SK-N-SH (cell line): ENCODE measurements at regions not wholly inside any gene's neighbourhood (a gene's known extent, or its start where the extent isn't known, plus 50 kb on each side); places are given as distances from the start of the nearest gene placed in this dataset.

Experiments
- CTCF ChIA-PET: fragments of 300-600, 350-600 bp; formaldehyde crosslinking; extraction: SDS; loops from one replicate; lab custom pipeline; 2021; lab: Yijun Ruan, JAX
- POLR2A ChIA-PET: fragments of 350-600 bp; sonication (Branson Sonifier 250); formaldehyde crosslinking; extraction: SDS; loops from one replicate; lab custom pipeline; 2020; ENCODE audit warnings: antibody characterized with exemption, inconsistent platforms; lab: Yijun Ruan, JAX
- DNase-seq: peaks from one replicate; pipeline ENCODE4 v3.0.0; 2012
- H2AFZ ChIP-seq: fragments of 200-600 bp; sonication (generic); 2 replicates; pipeline ENCODE4 v1.8.1; 2016; ENCODE audit warnings: antibody characterized with exemption, mild to moderate bottlenecking, low read depth
- H3F3A ChIP-seq: fragments of 200-600 bp; sonication (generic); replicated peaks from 2 replicates; pipeline ENCODE3; 2016; ENCODE audit warnings: antibody characterized with exemption, mild to moderate bottlenecking; ENCODE audit not compliant: insufficient read depth
- H3K27ac ChIP-seq, 2 experiments: fragments of 200-500 bp in 1 of 2; fragments of 200-600 bp in 1 of 2; sonication (Bioruptor generic) in 1 of 2; sonication (generic), shearing (Covaris generic) in 1 of 2; 2 replicates each; pipeline versions ENCODE4 v1.5.1 to v1.6.1; 2014 to 2016; ENCODE audit warnings: low read depth in 2 of 2, inconsistent platforms in 1 of 2, low read length in 1 of 2, mild to moderate bottlenecking in 1 of 2, mixed read lengths in 1 of 2
- H3K27me3 ChIP-seq: fragments of 200-600 bp; sonication (generic), shearing (Covaris generic); 2 replicates; pipeline ENCODE4 v1.6.1; 2016; ENCODE audit warnings: mixed run types; ENCODE audit not compliant: insufficient read depth
- H3K36me3 ChIP-seq, 2 experiments: fragments of 200-500 bp in 1 of 2; fragments of 200-600 bp in 1 of 2; sonication (Bioruptor generic) in 1 of 2; sonication (generic) in 1 of 2; replicated peaks in 1 of 2; 2 replicates each; pipeline versions ENCODE3 to v1.5.1; 2014 to 2016; ENCODE audit warnings: low read length in 1 of 2, mild to moderate bottlenecking in 1 of 2; ENCODE audit not compliant: insufficient read depth in 2 of 2, control insufficient read depth in 1 of 2
- H3K4me1 ChIP-seq, 2 experiments: fragments of 200-500 bp in 1 of 2; fragments of 200-600 bp in 1 of 2; sonication (Bioruptor generic) in 1 of 2; sonication (generic), shearing (Covaris generic) in 1 of 2; 2 replicates each; pipeline versions ENCODE4 v1.5.1 to v1.6.1; 2014 to 2016; ENCODE audit warnings: low read depth in 1 of 2, low read length in 1 of 2, mixed run types in 1 of 2; ENCODE audit not compliant: insufficient read depth in 2 of 2, control insufficient read depth in 1 of 2
- H3K4me2 ChIP-seq: fragments of 200-600 bp; sonication (generic), shearing (Covaris generic); 2 replicates; pipeline ENCODE4 v1.6.1; 2017; ENCODE audit warnings: mixed run types
- H3K4me3 ChIP-seq, 2 experiments: fragments of 200-500 bp in 1 of 2; fragments of 200-600 bp in 1 of 2; sonication (Bioruptor generic) in 1 of 2; sonication (generic), shearing (Covaris generic) in 1 of 2; 2 replicates each; pipeline versions ENCODE4 v1.5.1 to v1.8.1; 2014 to 2016; ENCODE audit warnings: low read depth in 2 of 2, inconsistent platforms in 1 of 2, low read length in 1 of 2, mild to moderate bottlenecking in 1 of 2, mixed read lengths in 1 of 2, moderate library complexity in 1 of 2
- H3K79me2 ChIP-seq: fragments of 200-600 bp; sonication (generic); 2 replicates; pipeline ENCODE4 v1.8.1; 2017; ENCODE audit warnings: mild to moderate bottlenecking; ENCODE audit not compliant: insufficient read depth
- H3K9ac ChIP-seq: fragments of 200-600 bp; sonication (generic); 2 replicates; pipeline ENCODE4 v1.6.1; 2017; ENCODE audit warnings: mixed run types
- H3K9me2 ChIP-seq: fragments of 200-600 bp; sonication (generic); 2 replicates; pipeline ENCODE4 v1.6.1; 2017; ENCODE audit warnings: mixed run types
- H3K9me3 ChIP-seq: fragments of 200-600 bp; sonication (generic); 2 replicates; pipeline ENCODE4 v1.6.1; 2017; ENCODE audit warnings: mixed run types, mild to moderate bottlenecking, moderate library complexity
- H4K20me1 ChIP-seq: fragments of 200-600 bp; sonication (generic); 2 replicates; pipeline ENCODE4 v1.6.1; 2017; ENCODE audit warnings: mild to moderate bottlenecking, mixed run types; ENCODE audit not compliant: insufficient read depth
- ELF1 ChIP-seq: IDR thresholded peaks from 2 replicates; pipeline ENCODE4 v1.4.0; 2012
- EZH2phosphoT487 ChIP-seq: fragments of 200-600 bp; sonication (generic); IDR thresholded peaks from 2 replicates; pipeline ENCODE4 v1.6.1; 2017; ENCODE audit warnings: low read depth, mixed run types, mild to moderate bottlenecking, antibody characterized with exemption, moderate library complexity, borderline replicate concordance
- FOXM1 ChIP-seq: IDR thresholded peaks from 2 replicates; pipeline ENCODE4 v1.4.0; 2012; ENCODE audit warnings: low read depth, mild to moderate bottlenecking
- JUND ChIP-seq: IDR thresholded peaks from 2 replicates; pipeline ENCODE4 v1.4.0; 2012
- MXI1 ChIP-seq: IDR thresholded peaks from 2 replicates; pipeline ENCODE4 v1.6.1; 2012; ENCODE audit warnings: mild to moderate bottlenecking, low read depth, low read length, improper control_type of control experiment
- RAD21 ChIP-seq: IDR thresholded peaks from 2 replicates; pipeline ENCODE4 v1.6.1; 2012; ENCODE audit warnings: mild to moderate bottlenecking, low read length
- SMC3 ChIP-seq: IDR thresholded peaks from 2 replicates; pipeline ENCODE4 v1.6.1; 2012; ENCODE audit warnings: low read depth, low read length, improper control_type of control experiment
- TAF1 ChIP-seq: IDR thresholded peaks from 2 replicates; pipeline ENCODE4 v1.6.1; 2012; ENCODE audit warnings: low read depth, mild to moderate bottlenecking, low read length, moderate library complexity, borderline replicate concordance
- USF1 ChIP-seq: IDR thresholded peaks from 2 replicates; pipeline ENCODE4 v1.4.0; 2012; ENCODE audit warnings: low read depth, borderline replicate concordance
- USF2 ChIP-seq: fragments of 150-350 bp; IDR thresholded peaks from 2 replicates; pipeline ENCODE4 v1.6.1; 2017; ENCODE audit warnings: antibody characterized with exemption, low read length, low read depth, borderline replicate concordance
- WGBS: methylation state at CpG from one replicate; pipeline ENCODE4 v1.1.6; 2017; ENCODE audit warnings: low lambda C conversion rate; 5-methylcytosine and 5-hydroxymethylcytosine counted together
- TF ChIP-seq, protein P1 (sequence below): fragments of 200-600 bp; sonication (generic); IDR thresholded peaks from 2 replicates; pipeline ENCODE4 v1.6.1; 2017; ENCODE audit warnings: antibody characterized with exemption, mild to moderate bottlenecking, moderate library complexity

GRCh38 chr2:53111406-53111805 lies 656.2 kb upstream of the CHAC2 start:
- no peak overlapping the region for H2AFZ ChIP-seq
- H3K9me2 ChIP-seq: no peaks in the 10 kb centered on the region
- H3K4me1 ChIP-seq: no peaks in the 10 kb centered on the region
- no peak overlapping the region for H3K27ac ChIP-seq
- H3K4me3 ChIP-seq: no peak overlapping the region
- 7% methylated on average over 3 of the region's 3 CpGs for WGBS
- TF ChIP-seq EZH2phosphoT487 (no peak), RAD21 (no peak), USF2 (no peak), TAF1 (no peak), ELF1 (no peak)
- TF ChIP-seq, protein P1, sequence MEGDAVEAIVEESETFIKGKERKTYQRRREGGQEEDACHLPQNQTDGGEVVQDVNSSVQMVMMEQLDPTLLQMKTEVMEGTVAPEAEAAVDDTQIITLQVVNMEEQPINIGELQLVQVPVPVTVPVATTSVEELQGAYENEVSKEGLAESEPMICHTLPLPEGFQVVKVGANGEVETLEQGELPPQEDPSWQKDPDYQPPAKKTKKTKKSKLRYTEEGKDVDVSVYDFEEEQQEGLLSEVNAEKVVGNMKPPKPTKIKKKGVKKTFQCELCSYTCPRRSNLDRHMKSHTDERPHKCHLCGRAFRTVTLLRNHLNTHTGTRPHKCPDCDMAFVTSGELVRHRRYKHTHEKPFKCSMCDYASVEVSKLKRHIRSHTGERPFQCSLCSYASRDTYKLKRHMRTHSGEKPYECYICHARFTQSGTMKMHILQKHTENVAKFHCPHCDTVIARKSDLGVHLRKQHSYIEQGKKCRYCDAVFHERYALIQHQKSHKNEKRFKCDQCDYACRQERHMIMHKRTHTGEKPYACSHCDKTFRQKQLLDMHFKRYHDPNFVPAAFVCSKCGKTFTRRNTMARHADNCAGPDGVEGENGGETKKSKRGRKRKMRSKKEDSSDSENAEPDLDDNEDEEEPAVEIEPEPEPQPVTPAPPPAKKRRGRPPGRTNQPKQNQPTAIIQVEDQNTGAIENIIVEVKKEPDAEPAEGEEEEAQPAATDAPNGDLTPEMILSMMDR: no peak
- TF ChIP-seq, all 33 proteins: peak for 0
- CTCF ChIA-PET: no interaction called here
- H3K9me3 ChIP-seq: no peaks in the 10 kb centered on the region
- H3K27me3 ChIP-seq: no peaks in the 10 kb centered on the region; the same call in 1 of the 2 replicates
- H3K4me2 ChIP-seq: no peak overlapping the region
- no peak overlapping the region for H3K9ac ChIP-seq
- POLR2A ChIA-PET: no interaction called here
- no peaks in the 10 kb centered on the region for H3K36me3 ChIP-seq
- H4K20me1 ChIP-seq: no peaks in the 10 kb centered on the region
- DNase-seq: no peak
- no peaks in the 10 kb centered on the region for H3F3A ChIP-seq
- H3K79me2 ChIP-seq: no peaks in the 10 kb centered on the region

DNA sequence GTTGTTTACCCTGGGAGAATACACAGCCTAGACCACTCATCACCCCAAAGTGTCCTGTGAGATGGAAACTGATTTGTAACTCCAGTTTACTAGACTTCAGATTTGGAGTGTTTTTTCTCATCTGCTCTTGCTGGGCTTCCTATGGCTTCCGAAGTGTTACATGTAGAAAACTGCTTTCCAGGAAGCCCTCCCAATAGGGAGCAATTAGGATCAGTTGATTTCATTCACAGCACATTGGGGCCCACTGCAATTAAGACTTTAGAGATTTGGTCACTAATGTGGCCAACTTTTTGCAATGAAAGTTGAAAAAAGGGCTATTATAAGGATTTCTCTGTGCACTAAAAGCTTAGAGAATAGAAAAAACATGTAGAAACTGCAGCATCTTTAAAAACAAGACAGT lies 656.6 kb upstream of the CHAC2 start:
- H3F3A ChIP-seq: no peaks in the 10 kb centered on the region
- H3K9me3 ChIP-seq: no peaks in the 10 kb centered on the region
- H2AFZ ChIP-seq: no peak overlapping the region

More for the DNA sequence above, 656.6 kb upstream of the CHAC2 start:
- DNase-seq: no peak
- Histone ChIP-seq H3K9ac (no peak overlapping the region), H3K27me3 (no peaks in the 10 kb centered on the region; the same call in 1 of the 2 replicates), H3K36me3 (no peaks in the 10 kb centered on the region), H4K20me1 (no peaks in the 10 kb centered on the region), H3K27ac (no peak overlapping the region), H3K4me1 (no peaks in the 10 kb centered on the region), H3K4me2 (no peak overlapping the region), H3K9me2 (no peaks in the 10 kb centered on the region), H3K79me2 (no peaks in the 10 kb centered on the region), H3K4me3 (no peak overlapping the region)
- no peak for TF ChIP-seq JUND
- no peak for TF ChIP-seq FOXM1
- TF ChIP-seq MXI1: no peak
- TF ChIP-seq USF1: no peak
- TF ChIP-seq SMC3: no peak
- POLR2A ChIA-PET: no interaction called here
- 6% methylated on average over 1 of the region's 1 CpG for WGBS
- CTCF ChIA-PET: no interaction called here
